ENCODE measurements at regions not wholly inside any gene's neighbourhood (a gene's known extent, or its start where the extent isn't known, plus 50 kb on each side); places are given as distances from the start of the nearest gene placed in this dataset.

- H3K79me2 ChIP-seq (ENCODE audit: insufficient read depth), result peaks cover 30% of the 10 kb centered on the region
- peak overlapping the region; percentile 79 for H3K4me3 ChIP-seq
- H3K4me1 ChIP-seq (ENCODE audit: insufficient read depth), result peaks cover 22% of the 10 kb centered on the region
- no peaks in the 10 kb centered on the region for H3K27me3 ChIP-seq (replicated peaks; ENCODE audit: insufficient read depth)
- TF ChIP-seq EZH2 (IDR thresholded peaks at IDR 0.05; ENCODE audit: insufficient read depth, poor library complexity, severe bottlenecking), result no peak
- TF ChIP-seq EZH2phosphoT487 (IDR thresholded peaks at IDR 0.05; ENCODE audit: insufficient read depth, low read depth), result no peak
- H3K9me3 ChIP-seq (ENCODE audit: low read depth), result no peaks in the 10 kb centered on the region
- WGBS, 2 experiments (ENCODE audit: low coverage in 1 of 2, low lambda C conversion rate in 2 of 2, missing lambda C conversion rate in 2 of 2), result 2% methylated on average over 11 of the region's 11 CpGs
- H3F3A ChIP-seq (ENCODE audit: insufficient read depth), result peaks cover 13% of the 10 kb centered on the region; the same call in 1 of the 2 replicates
- no peaks in the 10 kb centered on the region for H3K36me3 ChIP-seq (ENCODE audit: low read depth)
- H2AFZ ChIP-seq, result peak overlapping the region; percentile 85
- no peak for DNase-seq
- H3K4me2 ChIP-seq (ENCODE audit: unreplicated experiment), result peak overlapping the region; percentile 75
- H3K27ac ChIP-seq, result no peak overlapping the region
- H3K9me2 ChIP-seq (ENCODE audit: insufficient read depth), result no peaks in the 10 kb centered on the region
- in situ Hi-C loops (cut with MboI), result no loop called here
- H4K20me1 ChIP-seq (ENCODE audit: insufficient read depth), result no peaks in the 10 kb centered on the region
- peak overlapping the region; percentile 74 for H3K9ac ChIP-seq
These were observed 152.6 kb upstream of the SLC4A4 start for GRCh38 chr4:71186257-71186565.

GRCh38 chr4:71186566-71187403, 152.0 kb upstream of the SLC4A4 start:
- peak overlapping the region; percentile 74 for H3K9ac ChIP-seq

GRCh38 chr4:71187404-71188155, 151.2 kb upstream of the SLC4A4 start:
- Histone ChIP-seq H3K36me3 (ENCODE audit: low read depth) (no peaks in the 10 kb centered on the region), H3K9ac (peak overlapping the region; percentile 74), H2AFZ (peak overlapping the region; percentile 85)

More at GRCh38 chr4:71186566-71187403, 152.0 kb upstream of the SLC4A4 start:
- no peak overlapping the region for H3K27ac ChIP-seq
- H3K79me2 ChIP-seq (ENCODE audit: insufficient read depth), result peaks cover 35% of the 10 kb centered on the region
- H3K9me2 ChIP-seq (ENCODE audit: insufficient read depth), result no peaks in the 10 kb centered on the region
- peak overlapping the region; percentile 79 for H3K4me3 ChIP-seq
- no peaks in the 10 kb centered on the region for H3K27me3 ChIP-seq (replicated peaks; ENCODE audit: insufficient read depth)
- H2AFZ ChIP-seq, result peak overlapping the region; percentile 85
- H3K4me1 ChIP-seq (ENCODE audit: insufficient read depth), result peaks cover 28% of the 10 kb centered on the region
- 2 to 3% methylated on average over 68 to 72 of the region's 105 CpGs for WGBS, 2 experiments (ENCODE audit: low coverage in 1 of 2, low lambda C conversion rate in 2 of 2, missing lambda C conversion rate in 2 of 2)
- in situ Hi-C loops (cut with MboI), result no loop called here
- TF ChIP-seq EZH2 (IDR thresholded peaks at IDR 0.05; ENCODE audit: insufficient read depth, poor library complexity, severe bottlenecking) (no peak), EZH2phosphoT487 (IDR thresholded peaks at IDR 0.05; ENCODE audit: insufficient read depth, low read depth) (no peak)
- DNase-seq, result peak; percentile 85
- H3F3A ChIP-seq (ENCODE audit: insufficient read depth), result peaks cover 13% of the 10 kb centered on the region; the same call in 1 of the 2 replicates
- no peaks in the 10 kb centered on the region for H3K9me3 ChIP-seq (ENCODE audit: low read depth)
- peak overlapping the region; percentile 90 for H3K4me2 ChIP-seq (ENCODE audit: unreplicated experiment)
- H3K36me3 ChIP-seq (ENCODE audit: low read depth), result no peaks in the 10 kb centered on the region
- H4K20me1 ChIP-seq (ENCODE audit: insufficient read depth), result no peaks in the 10 kb centered on the region

GRCh38 chr4:71188156-71188640, 150.6 kb upstream of the SLC4A4 start:
- H3K27me3 ChIP-seq (replicated peaks; ENCODE audit: insufficient read depth), result no peaks in the 10 kb centered on the region
- H3K27ac ChIP-seq, result 0 out of 2 replicates have a peak overlapping the region, but pooled peaks have one; percentile 1
- no peaks in the 10 kb centered on the region for H3K9me3 ChIP-seq (ENCODE audit: low read depth)
- no peaks in the 10 kb centered on the region for H3K9me2 ChIP-seq (ENCODE audit: insufficient read depth)
- H2AFZ ChIP-seq, result peak overlapping the region; percentile 85
- H4K20me1 ChIP-seq (ENCODE audit: insufficient read depth), result no peaks in the 10 kb centered on the region
- peak overlapping the region; percentile 79 for H3K4me3 ChIP-seq
- peak; percentile 30 for DNase-seq
- peak overlapping the region; percentile 90 for H3K4me2 ChIP-seq (ENCODE audit: unreplicated experiment)
- H3K36me3 ChIP-seq (ENCODE audit: low read depth), result no peaks in the 10 kb centered on the region
- H3K79me2 ChIP-seq (ENCODE audit: insufficient read depth), result peaks cover 48% of the 10 kb centered on the region
- H3F3A ChIP-seq (ENCODE audit: insufficient read depth), result peaks cover 13% of the 10 kb centered on the region; the same call in 1 of the 2 replicates
- H3K9ac ChIP-seq, result peak overlapping the region; percentile 74
- in situ Hi-C loops (cut with MboI), result no loop called here
- 27 to 34% methylated on average over 7 of the region's 7 CpGs for whole genome bisulfite sequencing, 2 experiments (ENCODE audit: low coverage in 1 of 2, low lambda C conversion rate in 2 of 2, missing lambda C conversion rate in 2 of 2)
- peaks cover 30% of the 10 kb centered on the region for H3K4me1 ChIP-seq (ENCODE audit: insufficient read depth)
- TF ChIP-seq EZH2phosphoT487 (IDR thresholded peaks at IDR 0.05; ENCODE audit: insufficient read depth, low read depth) (no peak), EZH2 (IDR thresholded peaks at IDR 0.05; ENCODE audit: insufficient read depth, poor library complexity, severe bottlenecking) (no peak)

More at GRCh38 chr4:71187404-71188155, 151.2 kb upstream of the SLC4A4 start:
- Histone ChIP-seq H4K20me1 (ENCODE audit: insufficient read depth) (no peaks in the 10 kb centered on the region), H3K9me2 (ENCODE audit: insufficient read depth) (no peaks in the 10 kb centered on the region), H3F3A (ENCODE audit: insufficient read depth) (peaks cover 13% of the 10 kb centered on the region; the same call in 1 of the 2 replicates), H3K27ac (no peak overlapping the region), H3K27me3 (replicated peaks; ENCODE audit: insufficient read depth) (no peaks in the 10 kb centered on the region), H3K9me3 (ENCODE audit: low read depth) (no peaks in the 10 kb centered on the region), H3K4me1 (ENCODE audit: insufficient read depth) (peaks cover 30% of the 10 kb centered on the region), H3K4me2 (ENCODE audit: unreplicated experiment) (peak overlapping the region; percentile 90), H3K79me2 (ENCODE audit: insufficient read depth) (peaks cover 43% of the 10 kb centered on the region), H3K4me3 (peak overlapping the region; percentile 79)
- 3 to 4% methylated on average over 38 to 44 of the region's 45 CpGs for WGBS, 2 experiments (ENCODE audit: low coverage in 1 of 2, low lambda C conversion rate in 2 of 2, missing lambda C conversion rate in 2 of 2)
- in situ Hi-C loops (cut with MboI), result no loop called here
- TF ChIP-seq EZH2phosphoT487 (IDR thresholded peaks at IDR 0.05; ENCODE audit: insufficient read depth, low read depth), result no peak
- no peak for TF ChIP-seq EZH2 (IDR thresholded peaks at IDR 0.05; ENCODE audit: insufficient read depth, poor library complexity, severe bottlenecking)
- peak; percentile 85 for DNase-seq

All from GM23248 (cell line).